ENCODE measurements at regions not wholly inside any gene's neighbourhood (a gene's known extent, or its start where the extent isn't known, plus 50 kb on each side); places are given as distances from the start of the nearest gene placed in this dataset.

GRCh38 chr1:83625646-83626045, 373.3 kb downstream of the TTLL7 start:
- no peak for TF ChIP-seq POLR2AphosphoS5 (IDR thresholded peaks at IDR 0.05; ENCODE audit: borderline replicate concordance, low read depth, low read length)
- no peak for TF ChIP-seq EZH2 (IDR thresholded peaks at IDR 0.05)
- TF ChIP-seq FOXP2 (optimal IDR thresholded peaks at IDR 0.05; ENCODE audit: control extremely low read depth, extremely low read length, insufficient read depth): no peak

Data from SK-N-MC (cell line).